DND-41 (cell line): ENCODE measurements at regions not wholly inside any gene's neighbourhood (a gene's known extent, or its start where the extent isn't known, plus 50 kb on each side); places are given as distances from the start of the nearest gene placed in this dataset.

ENCODE experiments used
- ATAC-seq: fragments of 200-7000 bp; cut with Tn5 transposase; 3 replicates; pipeline ENCODE4 v1.9.1; 2021; ENCODE audit warnings: low read depth; ENCODE audit not compliant: insufficient read depth
- DNase-seq: peaks from one replicate; pipeline ENCODE4 v3.0.0-alpha.2; 2020
- H2AFZ ChIP-seq: 2 replicates; pipeline ENCODE4 v1.6.0; 2012; ENCODE audit warnings: low read depth, low read length
- H3K27ac ChIP-seq: 2 replicates; pipeline ENCODE4 v1.5.1; 2012; ENCODE audit warnings: low read length, inconsistent platforms
- H3K27me3 ChIP-seq: fragments of 200-600 bp; sonication (generic); 2 replicates; pipeline ENCODE4 v1.6.0; 2012; ENCODE audit warnings: low read length, mild to moderate bottlenecking, inconsistent platforms; ENCODE audit not compliant: insufficient read depth, poor library complexity
- H3K36me3 ChIP-seq: 2 replicates; pipeline ENCODE4 v1.5.1; 2012; ENCODE audit warnings: low read length, inconsistent platforms; ENCODE audit not compliant: insufficient read depth
- H3K4me1 ChIP-seq: 2 replicates; pipeline ENCODE4 v1.5.1; 2012; ENCODE audit warnings: mild to moderate bottlenecking, low read length; ENCODE audit not compliant: insufficient read depth
- H3K4me2 ChIP-seq: 2 replicates; pipeline ENCODE4 v1.6.0; 2012; ENCODE audit warnings: mild to moderate bottlenecking, moderate library complexity, low read length, inconsistent platforms; ENCODE audit not compliant: insufficient read depth
- H3K4me3 ChIP-seq, 2 experiments: fragments of 200-600 bp in 1 of 2; shearing (Covaris generic) in 1 of 2; 2 replicates each; pipeline ENCODE4 v1.5.1; 2012 to 2016; ENCODE audit warnings: inconsistent platforms in 2 of 2, low read length in 2 of 2, mild to moderate bottlenecking in 2 of 2, low read depth in 1 of 2, moderate library complexity in 1 of 2
- H3K79me2 ChIP-seq: 2 replicates; pipeline ENCODE4 v1.6.0; 2012; ENCODE audit warnings: low read length, inconsistent platforms; ENCODE audit not compliant: insufficient read depth
- H3K9ac ChIP-seq: 2 replicates; pipeline ENCODE4 v1.6.0; 2012; ENCODE audit warnings: low read depth, mild to moderate bottlenecking, inconsistent platforms, low read length, moderate library complexity
- H3K9me3 ChIP-seq: 2 replicates; pipeline ENCODE4 v1.5.1; 2012; ENCODE audit warnings: low read length, moderate library complexity, mild to moderate bottlenecking, inconsistent platforms; ENCODE audit not compliant: insufficient read depth, severe bottlenecking
- H4K20me1 ChIP-seq: 2 replicates; pipeline ENCODE4 v1.6.0; 2012; ENCODE audit warnings: low read length; ENCODE audit not compliant: insufficient read depth
- CTCF ChIP-seq: IDR thresholded peaks from 2 replicates; pipeline ENCODE4 v1.5.1; 2012; ENCODE audit warnings: borderline replicate concordance, low read length, moderate library complexity, mild to moderate bottlenecking; ENCODE audit not compliant: poor library complexity, severe bottlenecking; ENCODE audit errors: extremely low read depth
- EZH2 ChIP-seq: IDR thresholded peaks from 3 replicates; pipeline ENCODE4 v1.6.1; 2012; ENCODE audit warnings: borderline replicate concordance, low read depth, mild to moderate bottlenecking, moderate library complexity, low read length, inconsistent platforms; ENCODE audit not compliant: severe bottlenecking

GRCh38 chr17:74016461-74016860, 187.0 kb upstream of the RPL38 start:
- Histone ChIP-seq H3K4me1 (peaks cover 9% of the 10 kb centered on the region), H3K4me2 (no peak overlapping the region), H3K9me3 (no peaks in the 10 kb centered on the region), H3K27me3 (peaks cover 5% of the 10 kb centered on the region), H3K9ac (no peak overlapping the region), H3K4me3 (no peak overlapping the region), H4K20me1 (no peaks in the 10 kb centered on the region), H3K36me3 (no peaks in the 10 kb centered on the region), H3K27ac (no peak overlapping the region), H3K79me2 (no peaks in the 10 kb centered on the region), H2AFZ (no peak overlapping the region)
- ATAC-seq (no peak), DNase-seq (no peak)
- TF ChIP-seq EZH2, result no peak
- TF ChIP-seq CTCF, result no peak

- Histone ChIP-seq H3K36me3 (no peaks in the 10 kb centered on the region), H3K9me3 (no peaks in the 10 kb centered on the region), H3K4me3 (no peak overlapping the region), H3K27ac (no peak overlapping the region), H3K9ac (no peak overlapping the region), H3K4me2 (no peak overlapping the region), H3K27me3 (no peaks in the 10 kb centered on the region), H4K20me1 (no peaks in the 10 kb centered on the region), H3K4me1 (peaks cover 3% of the 10 kb centered on the region; the same call in 1 of the 2 replicates), H2AFZ (no peak overlapping the region), H3K79me2 (no peaks in the 10 kb centered on the region)
- no peak for ATAC-seq
- DNase-seq, result no peak
- TF ChIP-seq CTCF (no peak), EZH2 (no peak)
Observed at GRCh38 chr17:74017466-74017865, 186.0 kb upstream of the RPL38 start.

- H3K36me3 ChIP-seq, result no peaks in the 10 kb centered on the region
- no peaks in the 10 kb centered on the region for H3K27me3 ChIP-seq
- ATAC-seq, result no peak
- H3K4me2 ChIP-seq, result no peak overlapping the region
- DNase-seq, result no peak
- no peaks in the 10 kb centered on the region for H3K4me1 ChIP-seq
- TF ChIP-seq EZH2, result no peak
- no peak for TF ChIP-seq CTCF
- no peak overlapping the region for H3K9ac ChIP-seq
- H3K9me3 ChIP-seq, result no peaks in the 10 kb centered on the region
- no peak overlapping the region for H3K4me3 ChIP-seq
- no peak overlapping the region for H3K27ac ChIP-seq
- H3K79me2 ChIP-seq, result no peaks in the 10 kb centered on the region
- H4K20me1 ChIP-seq, result no peaks in the 10 kb centered on the region
- no peak overlapping the region for H2AFZ ChIP-seq
Observed at GRCh38 chr17:74018115-74018514, 185.4 kb upstream of the RPL38 start.

GRCh38 chr17:74019271-74019670, 184.2 kb upstream of the RPL38 start:
- DNase-seq (no peak), ATAC-seq (no peak)
- Histone ChIP-seq H2AFZ (no peak overlapping the region), H3K4me3 (no peak overlapping the region), H3K9me3 (no peaks in the 10 kb centered on the region), H3K9ac (no peak overlapping the region), H3K36me3 (no peaks in the 10 kb centered on the region), H3K27me3 (no peaks in the 10 kb centered on the region), H4K20me1 (no peaks in the 10 kb centered on the region), H3K4me1 (no peaks in the 10 kb centered on the region), H3K79me2 (no peaks in the 10 kb centered on the region), H3K27ac (no peak overlapping the region), H3K4me2 (no peak overlapping the region)
- no peak for TF ChIP-seq CTCF
- TF ChIP-seq EZH2, result no peak
